GM19239 (cell line): ENCODE measurements at regions not wholly inside any gene's neighbourhood (a gene's known extent, or its start where the extent isn't known, plus 50 kb on each side); places are given as distances from the start of the nearest gene placed in this dataset.

ENCODE experiments used
- DNase-seq: peaks from one replicate; pipeline ENCODE4 v3.0.0; 2011; ENCODE audit warnings: low spot score; ENCODE audit not compliant: insufficient read length
- FAIRE-seq: peaks from 2 replicates; lab custom pipeline; 2011; peaks lifted over from hg19 to GRCh38; lab: Jason Lieb, UNC

GRCh38 chr3:18652781-18653180, 227.6 kb upstream of the SATB1 start:
- DNase-seq: no peak
- no peak for FAIRE-seq

DNA sequence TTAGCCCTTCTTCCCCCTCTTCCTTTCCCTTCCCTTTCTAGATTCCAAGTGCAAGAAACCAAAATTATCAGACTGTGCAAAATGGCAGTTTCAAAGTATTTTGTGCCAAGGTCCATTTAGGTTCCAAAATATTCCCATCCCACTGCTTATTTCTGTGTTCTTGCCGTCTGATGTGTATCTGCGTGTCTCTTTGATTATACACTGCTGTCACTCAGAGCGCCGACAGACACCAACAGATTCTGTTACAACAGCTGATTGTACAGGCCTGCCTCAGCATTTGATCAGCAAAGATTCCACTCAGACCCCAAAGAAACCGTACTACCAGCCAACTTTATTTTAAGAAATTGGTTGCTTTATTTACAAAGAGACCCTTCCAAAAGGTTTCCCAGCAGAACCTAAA, 225.6 kb upstream of the SATB1 start:
- FAIRE-seq: no peak

DNA sequence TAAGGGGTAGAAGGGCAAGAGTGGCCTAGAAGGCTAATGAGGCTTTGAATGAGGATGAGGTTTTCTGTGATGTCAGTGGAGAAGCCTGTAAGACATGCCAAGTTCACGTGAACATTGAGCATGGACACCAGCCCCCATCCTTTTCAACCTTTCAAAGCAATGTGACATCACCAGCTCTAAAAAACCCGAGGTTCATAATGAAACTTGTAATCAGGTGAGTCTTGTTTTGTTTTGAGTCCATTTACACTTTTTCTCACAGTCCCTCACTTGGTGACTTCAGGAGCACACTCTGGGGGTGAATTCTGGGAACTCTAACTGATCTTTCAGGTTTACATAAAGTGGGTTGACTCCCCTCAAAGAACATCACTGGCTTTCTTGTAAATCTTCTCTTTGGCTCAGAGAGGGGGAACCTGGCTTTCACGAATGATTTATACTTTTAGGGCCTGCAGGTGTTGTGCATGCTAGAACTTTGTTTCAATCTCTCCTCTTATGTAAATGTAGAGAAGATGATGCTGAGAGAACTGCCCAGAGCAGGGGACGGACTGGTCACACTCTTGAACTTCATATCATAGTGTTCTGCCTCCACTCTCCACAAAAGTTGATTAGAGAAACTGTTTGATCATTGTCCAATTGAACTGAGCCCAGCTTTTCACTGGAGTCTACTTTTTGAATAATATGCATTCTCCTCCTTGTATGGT, 224.7 kb upstream of the SATB1 start:
- FAIRE-seq (peak; percentile 78), DNase-seq (no peak)

More for the DNA sequence above, 225.6 kb upstream of the SATB1 start:
- DNase-seq: no peak

DNA sequence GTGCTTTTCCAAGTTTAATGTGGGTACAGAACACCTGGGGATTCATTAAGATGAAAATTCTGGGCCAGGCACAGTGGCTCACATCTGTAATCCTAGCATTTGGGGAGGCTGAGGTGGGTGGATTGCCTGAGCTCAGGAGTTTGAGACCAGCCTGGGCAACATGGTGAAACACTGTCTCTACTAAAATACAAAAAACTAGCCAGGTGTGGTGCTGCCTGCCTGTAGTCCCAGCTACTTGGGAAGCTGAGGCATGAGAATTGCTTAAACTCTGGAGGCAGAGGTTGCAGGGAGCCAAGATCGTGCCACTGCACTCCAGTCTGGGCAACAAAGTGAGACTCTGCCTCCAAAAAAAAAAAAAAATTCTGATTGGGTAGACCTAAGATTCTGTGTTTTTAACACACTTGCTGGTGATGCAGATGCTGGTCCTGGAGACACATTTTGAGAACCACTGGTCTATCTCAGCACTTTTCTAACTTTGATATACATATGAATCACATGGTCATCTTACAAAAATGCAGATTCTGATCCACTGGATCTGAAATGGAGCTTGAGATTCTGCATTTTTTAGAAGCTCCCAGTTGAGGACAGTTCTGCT, 223.8 kb upstream of the SATB1 start:
- DNase-seq (no peak), FAIRE-seq (no peak)

DNA sequence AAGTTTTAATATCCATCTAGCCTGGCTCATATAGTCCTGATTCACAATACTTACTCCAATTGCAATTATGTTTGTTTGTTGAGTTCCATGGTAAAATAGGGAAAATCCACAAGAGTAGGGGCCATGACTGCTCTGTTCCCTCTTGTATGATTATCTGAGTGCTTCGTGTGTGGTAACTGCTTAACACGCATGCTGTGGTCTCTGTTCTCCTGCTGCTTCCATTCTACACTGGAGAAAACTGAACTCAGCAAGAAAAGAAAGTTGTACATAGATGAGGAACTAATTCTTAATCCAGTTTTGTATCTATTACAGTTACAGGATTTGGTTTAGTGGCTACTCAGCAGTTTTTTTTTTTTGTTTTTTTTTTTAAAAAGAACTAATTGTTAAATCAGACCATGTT, 223.0 kb upstream of the SATB1 start:
- DNase-seq (no peak), FAIRE-seq (no peak)

- DNase-seq (no peak), FAIRE-seq (no peak)
These were observed 220.5 kb upstream of the SATB1 start for GRCh38 chr3:18645619-18646018.

GRCh38 chr3:18643281-18643680, 218.1 kb upstream of the SATB1 start:
- FAIRE-seq: no peak
- no peak for DNase-seq

DNA sequence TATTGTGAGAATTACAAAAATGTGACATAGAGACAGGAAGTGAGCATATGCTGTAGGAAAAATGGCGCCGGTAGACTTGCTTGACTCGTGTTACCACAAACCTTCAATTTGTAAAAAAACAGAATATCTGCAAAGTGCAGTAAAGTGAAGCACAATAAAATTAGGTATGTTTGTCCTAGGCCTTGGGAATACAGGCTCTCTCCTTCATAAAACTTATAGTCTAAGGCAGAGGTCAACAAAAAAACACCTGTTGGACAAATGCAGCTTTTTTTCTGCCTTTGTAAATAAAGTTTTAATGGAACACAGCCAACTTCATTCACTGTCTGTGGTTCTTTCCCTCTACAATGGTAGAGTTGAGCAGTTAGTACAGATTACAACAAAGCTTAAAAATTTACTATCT, 216.8 kb upstream of the SATB1 start:
- DNase-seq (no peak), FAIRE-seq (no peak)

GRCh38 chr3:18635215-18635614, 210.1 kb upstream of the SATB1 start:
- no peak for FAIRE-seq
- no peak for DNase-seq

DNA sequence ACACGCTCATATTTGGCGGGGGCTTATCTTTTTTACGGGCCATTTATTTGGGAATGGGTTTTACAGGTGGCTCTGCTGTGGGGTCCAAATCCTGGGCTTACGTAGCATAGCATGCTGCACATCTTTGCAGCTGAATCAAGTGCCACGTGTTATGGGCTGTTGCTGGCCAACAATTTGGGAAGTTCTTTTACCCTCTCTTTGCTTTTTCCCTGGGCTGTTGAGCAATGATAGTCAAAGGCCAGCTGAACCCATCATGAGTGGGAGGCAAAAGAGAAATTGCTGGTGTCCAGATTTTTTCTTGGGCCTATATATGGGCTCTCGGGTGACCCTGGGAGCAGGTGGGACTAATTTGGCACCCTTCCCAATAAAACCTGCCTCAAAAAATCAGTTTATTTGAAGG, 209.3 kb upstream of the SATB1 start:
- no peak for DNase-seq
- FAIRE-seq: no peak

- FAIRE-seq (no peak), DNase-seq (no peak)
These were observed 207.9 kb upstream of the SATB1 start for GRCh38 chr3:18633002-18633401.

DNA sequence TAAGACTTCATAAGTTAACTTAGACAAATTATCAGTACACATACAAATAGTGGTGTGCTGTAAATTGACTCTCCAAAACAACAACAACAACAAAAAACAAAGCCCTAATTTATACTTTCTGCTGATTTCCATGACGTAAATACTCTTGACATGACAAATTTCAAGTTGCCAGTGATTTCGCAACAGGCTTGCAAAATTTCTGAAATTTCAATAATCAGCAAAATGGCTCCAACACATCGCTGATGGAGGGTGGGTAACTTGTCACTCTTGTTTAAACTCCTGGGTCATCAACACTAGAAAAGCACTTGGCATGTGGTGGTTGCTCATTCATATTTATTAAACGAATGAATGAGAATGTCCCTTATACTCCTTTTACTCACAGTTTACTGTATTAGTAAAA, 205.2 kb upstream of the SATB1 start:
- FAIRE-seq (no peak), DNase-seq (no peak)

DNA sequence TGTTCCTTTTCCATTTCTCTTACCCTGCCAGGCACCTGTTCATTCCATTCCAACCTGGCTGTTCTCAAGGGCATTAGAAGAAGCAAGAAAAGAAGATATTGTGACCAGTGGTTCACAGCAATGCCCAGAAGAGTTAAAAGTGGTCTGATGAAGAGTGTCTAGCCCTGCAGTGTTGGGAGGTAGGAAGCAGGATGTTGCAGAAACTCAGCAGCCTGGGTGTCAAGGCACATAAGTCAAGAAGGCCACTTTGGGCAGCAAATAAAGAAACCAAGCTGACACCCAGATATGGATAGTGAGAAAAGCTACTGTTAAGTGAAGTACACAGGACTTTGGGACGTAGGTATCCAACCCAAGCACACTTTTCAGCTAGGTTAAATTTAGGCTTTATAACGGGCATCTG, 199.9 kb upstream of the SATB1 start:
- no peak for DNase-seq
- no peak for FAIRE-seq

- DNase-seq: no peak
- no peak for FAIRE-seq
These were observed 198.1 kb upstream of the SATB1 start for GRCh38 chr3:18623220-18623619.

- DNase-seq: no peak
- FAIRE-seq: no peak
These were observed 193.6 kb upstream of the SATB1 start for GRCh38 chr3:18618723-18619122.

DNA sequence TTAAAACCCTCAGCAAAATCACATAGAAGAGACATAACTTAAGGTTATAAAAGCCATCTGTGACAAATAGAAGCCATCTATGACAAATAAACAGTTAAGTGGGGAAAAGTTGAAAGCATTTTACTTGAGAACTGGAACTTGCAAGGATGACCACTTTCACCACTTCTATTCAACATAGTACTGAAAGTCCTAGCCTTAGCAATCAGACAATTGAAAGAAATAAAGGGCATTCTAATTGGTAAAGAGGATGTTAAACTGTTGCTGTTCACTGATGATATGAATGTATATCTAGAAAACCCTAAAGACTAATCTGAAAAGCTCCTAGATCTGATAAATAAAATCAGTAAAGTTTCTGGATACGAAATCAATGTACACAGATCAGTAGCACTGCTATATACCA, 186.9 kb upstream of the SATB1 start:
- DNase-seq (no peak), FAIRE-seq (no peak)

DNA sequence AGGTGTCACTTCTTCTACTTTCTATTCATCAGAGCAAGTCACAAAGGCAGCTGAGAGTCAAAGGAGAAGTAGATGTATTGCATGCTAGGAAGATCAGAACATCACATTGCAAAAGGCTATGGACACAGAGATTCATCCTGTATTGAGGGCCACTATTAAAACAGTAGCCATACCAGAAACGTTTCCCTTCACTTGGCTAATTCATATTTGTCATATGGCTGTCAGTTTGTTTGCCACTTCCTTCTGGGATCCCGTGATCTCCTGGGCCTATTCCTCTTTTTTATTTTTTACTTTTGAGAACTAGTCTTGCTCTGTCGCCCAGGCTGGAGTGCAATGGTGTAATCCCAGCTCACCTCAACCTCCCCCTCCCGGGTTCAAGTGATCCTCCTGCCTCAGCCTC, 184.0 kb upstream of the SATB1 start:
- DNase-seq: no peak
- FAIRE-seq: no peak

GRCh38 chr3:18597919-18598318, 172.8 kb upstream of the SATB1 start:
- DNase-seq: no peak
- no peak for FAIRE-seq

DNA sequence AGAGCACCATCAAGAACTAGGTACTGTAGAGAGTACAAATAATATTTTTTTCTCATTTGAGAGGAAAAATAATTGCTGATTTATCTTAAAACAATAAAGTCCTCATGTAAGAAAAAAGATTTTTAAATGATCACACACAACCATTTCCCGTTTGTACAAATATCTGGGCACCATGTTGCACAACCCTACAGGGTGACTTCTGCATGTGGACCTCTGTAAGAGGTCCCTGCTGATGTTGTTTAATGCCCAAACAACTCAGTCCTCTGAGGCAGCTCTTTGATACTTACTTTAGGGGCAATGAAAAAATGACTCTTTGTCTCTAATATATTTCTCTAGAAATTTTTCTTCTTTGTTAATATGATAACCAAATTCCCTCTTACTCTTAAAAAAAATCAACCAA, 168.1 kb upstream of the SATB1 start:
- FAIRE-seq: no peak
- no peak for DNase-seq

DNA sequence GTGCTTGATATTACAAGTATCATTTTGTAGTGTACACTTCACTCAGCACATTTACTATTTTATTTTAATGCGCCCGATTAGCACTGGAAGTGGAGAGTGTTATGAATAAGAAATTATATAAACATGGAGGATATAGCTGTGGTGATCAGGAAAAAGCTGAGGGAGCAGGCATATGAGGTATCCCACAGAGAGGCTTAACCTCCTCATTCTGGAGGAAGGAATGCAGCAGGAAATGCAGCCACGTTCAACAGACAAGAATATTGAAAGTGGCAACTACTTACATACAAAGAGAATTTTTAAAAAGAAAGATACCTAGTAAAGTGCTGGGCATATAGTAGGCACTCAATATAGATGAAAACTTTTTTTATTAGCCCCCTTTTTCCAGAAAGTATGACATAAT, 166.0 kb upstream of the SATB1 start:
- DNase-seq (no peak), FAIRE-seq (no peak)

- FAIRE-seq: no peak
These were observed 160.9 kb upstream of the SATB1 start for GRCh38 chr3:18586076-18586475.

More at GRCh38 chr3:18586076-18586475, 160.9 kb upstream of the SATB1 start:
- no peak for DNase-seq
